Esophagus squamous epithelium (tissue), 4 donors: ENCODE measurements at regions not wholly inside any gene's neighbourhood (a gene's known extent, or its start where the extent isn't known, plus 50 kb on each side); places are given as distances from the start of the nearest gene placed in this dataset.

Experiments
- CTCF ChIP-seq, 6 experiments: fragments of 450-650 bp in 4 of 6; fragments of 200-600 bp in 2 of 6; sonication (generic) in 2 of 6; IDR thresholded peaks; one replicate each; pipeline ENCODE4 v1.5.1; 2016 to 2019; ENCODE audit warnings: antibody characterized with exemption in 6 of 6, mild to moderate bottlenecking in 4 of 6, moderate library complexity in 4 of 6
- POLR2A ChIP-seq, 4 donors: fragments of 450-650 bp; IDR thresholded peaks; one replicate each; pipeline ENCODE4 v1.6.1; 2017; ENCODE audit warnings: antibody characterized with exemption in 4 of 4, mild to moderate bottlenecking in 4 of 4, moderate library complexity in 3 of 4

- no peak for TF ChIP-seq CTCF (IDR thresholded peaks at IDR 0.05)
- no peak for TF ChIP-seq POLR2A (IDR thresholded peaks at IDR 0.05)
Observed at GRCh38 chr12:74170645-74171477, 366.8 kb upstream of the ATXN7L3B start.
